Fibroblast of peridontal ligament (primary cell): ENCODE measurements at regions not wholly inside any gene's neighbourhood (a gene's known extent, or its start where the extent isn't known, plus 50 kb on each side); places are given as distances from the start of the nearest gene placed in this dataset.

Experiments
- DNase-seq: peaks from one replicate; pipeline ENCODE4 v3.0.0-alpha.2; 2010; ENCODE audit errors: extremely low read depth

DNA sequence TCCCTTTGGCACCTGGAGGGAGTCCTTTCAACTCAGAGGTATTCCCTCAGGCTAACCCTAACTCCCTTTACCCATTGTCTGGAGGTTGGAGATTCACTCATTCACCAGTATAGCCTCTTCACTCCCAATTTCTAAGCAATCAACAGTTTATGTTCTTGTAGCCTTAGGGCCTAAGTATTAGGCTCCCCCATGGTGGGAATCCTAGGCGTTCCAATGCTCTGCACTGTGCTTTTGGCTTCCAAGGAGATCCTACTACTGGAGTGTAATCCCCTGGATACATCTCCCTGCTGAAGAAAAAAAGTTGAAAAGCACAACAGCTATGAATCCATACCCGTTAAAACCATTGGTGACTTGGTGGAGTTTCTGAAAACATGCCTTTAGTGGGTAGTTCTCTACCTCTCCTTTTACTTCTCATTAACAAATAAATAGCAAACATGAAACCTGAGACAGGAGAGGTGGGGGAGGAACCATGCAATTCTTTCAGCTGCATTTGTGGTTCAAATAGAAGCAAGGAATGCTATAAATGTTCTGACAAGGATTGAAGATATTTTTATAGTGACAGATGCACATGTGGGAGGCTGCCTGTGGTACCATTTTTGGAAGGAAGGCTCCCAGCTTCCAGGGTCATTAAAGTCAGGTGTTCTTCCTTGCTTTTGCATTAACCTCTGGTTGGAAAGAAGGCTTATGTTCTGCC lies 397.1 kb downstream of the DMAC1 start:
- DNase-seq = no peak

- no peak for DNase-seq
Observed at GRCh38 chr9:7401116-7401515, 398.5 kb downstream of the DMAC1 start.

- no peak for DNase-seq
Observed at GRCh38 chr9:7394002-7394774, 405.4 kb downstream of the DMAC1 start.

GRCh38 chr9:7392148-7392547 lies 407.4 kb downstream of the DMAC1 start:
- no peak for DNase-seq

DNA sequence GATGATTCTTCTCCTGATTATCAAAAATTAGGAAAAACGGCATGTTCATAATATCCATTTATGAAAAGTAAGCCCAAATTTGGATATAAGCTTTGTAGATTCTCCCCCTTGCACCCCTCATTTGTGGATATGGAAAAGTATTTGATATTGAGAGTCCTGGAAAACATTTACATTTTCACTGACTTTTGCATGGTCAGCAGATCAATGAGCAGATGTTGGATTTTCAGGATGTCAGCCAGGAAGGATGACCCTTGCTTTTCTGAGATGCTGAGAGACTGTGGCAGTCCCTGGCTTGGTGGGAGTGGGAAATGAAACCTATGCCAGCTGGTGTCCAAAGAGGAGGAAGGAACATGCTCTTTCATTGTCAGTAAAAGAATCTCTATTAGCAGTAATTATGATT lies 410.8 kb downstream of the DMAC1 start:
- DNase-seq = no peak

GRCh38 chr9:7387840-7388239 lies 411.7 kb downstream of the DMAC1 start:
- no peak for DNase-seq

GRCh38 chr9:7382304-7382703 lies 417.3 kb downstream of the DMAC1 start:
- DNase-seq = no peak

- no peak for DNase-seq
Observed at GRCh38 chr9:7377489-7377888, 422.1 kb downstream of the DMAC1 start.

DNA sequence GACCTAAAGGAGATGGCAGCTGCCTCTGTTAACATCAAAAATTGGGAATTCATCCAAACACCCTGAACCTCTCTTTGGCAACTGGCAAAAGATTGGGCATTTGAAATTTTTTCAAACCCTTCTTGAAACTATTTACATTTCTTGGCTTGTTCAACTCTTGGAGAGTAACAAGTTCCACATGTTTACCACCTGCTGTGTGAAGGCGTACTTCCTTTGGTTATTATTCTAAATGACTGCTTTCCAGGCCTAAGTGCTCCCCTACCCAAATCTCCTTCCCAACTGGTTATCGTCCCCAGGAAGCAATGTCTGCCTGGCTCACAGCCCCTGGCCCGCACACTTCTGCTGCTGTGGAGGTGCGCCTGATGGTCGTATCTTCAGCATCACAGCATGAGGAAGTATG lies 422.7 kb downstream of the DMAC1 start:
- DNase-seq = peak; percentile 33

- DNase-seq = no peak
Observed at GRCh38 chr9:7376213-7376612, 423.4 kb downstream of the DMAC1 start.

GRCh38 chr9:7375013-7375511 lies 424.5 kb downstream of the DMAC1 start:
- no peak for DNase-seq

- DNase-seq = no peak
Observed at GRCh38 chr9:7370988-7371387, 428.6 kb downstream of the DMAC1 start.

GRCh38 chr9:7370381-7370780 lies 429.2 kb downstream of the DMAC1 start:
- no peak for DNase-seq

DNA sequence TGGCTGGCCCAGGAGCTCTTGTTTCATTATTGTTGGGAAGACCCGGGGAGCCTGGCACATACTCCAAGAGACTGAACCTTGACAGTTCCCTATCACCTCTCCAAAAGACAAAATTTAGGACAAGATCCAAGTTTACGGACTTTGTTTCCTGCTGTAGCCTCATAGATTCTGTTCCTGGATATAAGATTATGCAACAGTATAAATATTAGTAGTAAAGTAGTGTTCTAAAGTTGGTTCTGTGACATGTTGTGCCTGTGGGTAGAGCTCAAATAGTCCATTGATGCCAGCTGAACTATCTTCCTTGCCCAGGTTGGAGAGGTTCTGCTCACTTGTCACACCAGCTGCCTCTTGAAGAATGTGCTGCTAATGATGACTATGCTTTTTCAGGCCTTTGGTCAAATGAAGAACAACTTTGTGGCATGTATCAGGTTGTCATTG lies 430.2 kb downstream of the DMAC1 start:
- DNase-seq = no peak

GRCh38 chr9:7368410-7369292 lies 430.9 kb downstream of the DMAC1 start:
- DNase-seq = peak; percentile 83

DNA sequence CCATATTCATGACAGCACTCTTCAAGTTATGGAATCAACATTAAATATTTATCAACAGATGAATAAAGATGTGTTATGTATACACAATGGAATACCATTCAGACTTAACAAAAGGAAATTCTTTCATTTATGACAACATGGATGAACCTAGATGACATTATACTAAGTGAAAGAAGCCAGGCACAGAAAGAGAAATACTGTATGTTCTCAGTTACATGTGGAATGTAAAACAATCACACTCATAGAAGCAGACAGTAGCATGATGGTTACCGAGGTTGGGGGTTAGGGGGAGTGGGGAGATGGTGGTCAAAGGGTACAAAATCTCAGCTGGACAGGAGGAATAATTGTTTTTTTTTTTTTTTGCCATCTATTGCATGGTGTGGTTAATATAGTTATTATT lies 431.9 kb downstream of the DMAC1 start:
- DNase-seq = no peak

GRCh38 chr9:7366121-7366520 lies 433.5 kb downstream of the DMAC1 start:
- peak; percentile 58 for DNase-seq

DNA sequence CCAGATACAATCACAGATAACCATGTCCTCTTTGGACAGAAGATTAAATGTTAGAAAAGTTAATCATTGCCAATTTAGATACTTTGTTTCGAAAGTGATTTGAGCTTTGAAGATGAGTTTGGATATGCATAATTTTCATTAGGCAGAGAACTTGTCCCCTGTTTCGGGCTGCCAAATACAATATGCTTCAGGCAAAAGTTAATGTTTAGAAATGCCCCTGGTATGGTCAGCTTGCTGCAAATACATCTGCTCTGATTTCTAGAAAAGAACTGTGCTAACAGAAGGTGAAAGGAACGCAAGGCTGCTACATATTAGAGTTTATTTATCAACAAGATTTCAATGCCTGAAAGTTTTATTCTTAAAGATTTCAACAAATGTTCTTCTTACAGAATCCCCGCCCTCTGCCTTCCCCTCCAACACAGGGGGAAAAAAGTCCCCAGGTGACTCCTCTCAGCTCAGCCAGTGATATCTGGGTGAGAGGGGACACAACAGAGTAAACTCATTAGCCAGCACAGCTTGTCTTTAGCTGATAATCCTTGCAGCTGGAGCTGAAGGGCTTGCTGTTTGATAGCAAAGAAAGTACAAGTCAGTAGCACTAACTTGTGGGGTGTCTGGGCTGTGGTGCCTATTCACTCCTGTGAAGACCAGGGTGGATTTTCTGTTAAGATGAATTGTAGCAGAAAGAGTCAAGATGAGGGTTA lies 435.7 kb downstream of the DMAC1 start:
- DNase-seq = no peak

DNA sequence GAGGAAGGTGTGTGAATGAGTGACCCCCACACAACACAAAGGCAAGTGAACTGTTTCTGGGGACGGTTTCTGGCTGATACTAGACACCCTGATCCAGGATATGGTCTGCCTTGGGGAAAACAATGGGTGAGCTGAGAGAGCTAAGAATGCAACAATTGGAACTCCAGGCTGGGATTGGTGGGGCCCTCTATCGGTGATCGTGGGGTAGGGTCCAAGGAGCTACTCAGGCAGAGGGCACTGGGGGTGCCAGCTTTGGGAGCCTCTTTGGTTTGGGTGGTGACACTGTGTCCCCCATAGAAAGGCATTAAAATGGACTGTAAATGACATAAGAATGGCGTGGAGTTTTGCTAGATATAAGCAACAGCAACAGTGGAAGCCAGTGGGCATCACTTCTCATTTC lies 439.1 kb downstream of the DMAC1 start:
- no peak for DNase-seq

- DNase-seq = no peak
Observed at GRCh38 chr9:7358876-7359275, 440.7 kb downstream of the DMAC1 start.

GRCh38 chr9:7354704-7355103 lies 444.9 kb downstream of the DMAC1 start:
- DNase-seq = no peak

DNA sequence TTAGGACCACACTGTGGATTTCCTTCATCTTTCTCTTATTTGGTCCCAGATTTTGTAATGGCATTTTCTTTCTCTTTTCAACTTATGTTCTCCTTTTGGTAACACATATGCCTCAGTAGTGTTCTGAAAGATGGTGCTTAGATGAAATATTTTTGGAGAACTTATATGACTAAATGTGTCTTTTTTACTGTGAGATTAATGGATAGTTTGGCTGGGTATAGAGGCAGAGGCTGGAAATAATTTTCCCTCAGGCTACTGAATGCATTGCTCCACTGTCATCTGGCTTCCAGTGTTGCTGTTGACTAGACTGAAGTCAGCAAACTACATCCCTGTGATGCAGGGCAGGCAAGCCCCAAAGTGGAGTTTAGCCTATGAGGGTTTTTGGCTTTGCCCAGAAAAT lies 450.9 kb downstream of the DMAC1 start:
- DNase-seq = no peak
